Progenitor cell of endocrine pancreas (in vitro differentiated cells): ENCODE measurements at regions not wholly inside any gene's neighbourhood (a gene's known extent, or its start where the extent isn't known, plus 50 kb on each side); places are given as distances from the start of the nearest gene placed in this dataset.
"Not testable (repeated sequence)": the region's sequence is repeated elsewhere in the genome, so short reads cannot be mapped to it uniquely, and the experiment has no call there.

Source experiments
- DNase-seq: peaks from one replicate; pipeline ENCODE4 v3.0.0; 2021; ENCODE audit warnings: low spot score; ENCODE audit not compliant: unreplicated experiment
- H3K27ac Mint-ChIP-seq: 2 replicates; pipeline ENCODE4 v1.8.0; 2021; ENCODE audit warnings: mild to moderate bottlenecking, moderate library complexity, mixed read lengths
- H3K27me3 Mint-ChIP-seq: 2 replicates; pipeline ENCODE4 v1.8.0; 2021; ENCODE audit warnings: mixed read lengths
- H3K36me3 Mint-ChIP-seq: 2 replicates; pipeline ENCODE4 v1.8.0; 2022; ENCODE audit warnings: mixed read lengths; ENCODE audit not compliant: insufficient read depth
- H3K4me1 Mint-ChIP-seq: 2 replicates; pipeline ENCODE4 v1.8.0; 2021; ENCODE audit warnings: low read depth, mixed read lengths
- H3K4me3 Mint-ChIP-seq: 2 replicates; pipeline ENCODE4 v1.8.0; 2021; ENCODE audit warnings: low read depth, mild to moderate bottlenecking, moderate library complexity, mixed read lengths
- H3K9me3 Mint-ChIP-seq: 2 replicates; pipeline ENCODE4 v1.8.0; 2021; ENCODE audit warnings: low read depth, mixed read lengths
- TF ChIP-seq, protein P1 (sequence below): fragments of 200-600 bp; sonication (generic); IDR thresholded peaks from one replicate; pipeline ENCODE4 v1.5.0; 2021; ENCODE audit warnings: antibody characterized with exemption, mild to moderate bottlenecking; ENCODE audit not compliant: unreplicated experiment

DNA sequence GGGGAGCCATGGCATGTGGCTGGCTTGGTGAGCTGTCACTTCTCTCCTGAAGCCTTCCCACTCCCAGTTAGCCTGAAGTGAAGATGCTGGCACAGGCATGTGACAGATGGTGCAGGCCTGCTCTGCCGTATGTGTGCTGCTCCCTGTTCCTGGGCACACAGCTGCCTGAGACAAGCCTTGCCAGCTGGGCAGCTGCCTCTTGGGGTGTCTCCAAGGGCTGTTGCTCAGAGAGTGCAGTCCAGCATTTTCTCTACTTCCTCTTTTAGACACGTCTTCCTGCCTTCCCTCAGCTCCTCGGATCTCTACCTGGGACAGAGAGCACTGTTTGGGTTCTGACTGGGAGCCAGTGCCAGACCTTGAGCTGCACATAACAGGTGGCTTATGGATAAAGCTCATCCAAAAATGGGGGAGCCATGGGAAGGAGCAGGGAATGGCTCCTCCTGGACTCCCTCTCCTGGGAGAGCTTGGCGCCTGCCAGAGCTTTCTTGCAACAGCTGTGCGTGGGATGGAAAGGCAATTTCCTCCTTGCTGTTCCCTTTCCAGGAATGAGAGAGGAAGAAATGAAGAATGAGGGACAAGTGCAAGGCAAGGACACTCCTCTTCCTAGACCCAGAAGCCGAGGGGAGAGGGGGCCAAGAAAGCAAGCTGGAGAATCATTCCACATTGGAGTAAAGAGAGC is 132.9 kb downstream of the MSL3 start:
- Mint-ChIP-seq H3K4me3 (no peak overlapping the region), H3K27ac (no peak overlapping the region), H3K36me3 (no peaks in the 10 kb centered on the region), H3K4me1 (peaks cover 12% of the 10 kb centered on the region), H3K27me3 (peaks cover 3% of the 10 kb centered on the region), H3K9me3 (peaks cover 9% of the 10 kb centered on the region)
- TF ChIP-seq, protein P1, sequence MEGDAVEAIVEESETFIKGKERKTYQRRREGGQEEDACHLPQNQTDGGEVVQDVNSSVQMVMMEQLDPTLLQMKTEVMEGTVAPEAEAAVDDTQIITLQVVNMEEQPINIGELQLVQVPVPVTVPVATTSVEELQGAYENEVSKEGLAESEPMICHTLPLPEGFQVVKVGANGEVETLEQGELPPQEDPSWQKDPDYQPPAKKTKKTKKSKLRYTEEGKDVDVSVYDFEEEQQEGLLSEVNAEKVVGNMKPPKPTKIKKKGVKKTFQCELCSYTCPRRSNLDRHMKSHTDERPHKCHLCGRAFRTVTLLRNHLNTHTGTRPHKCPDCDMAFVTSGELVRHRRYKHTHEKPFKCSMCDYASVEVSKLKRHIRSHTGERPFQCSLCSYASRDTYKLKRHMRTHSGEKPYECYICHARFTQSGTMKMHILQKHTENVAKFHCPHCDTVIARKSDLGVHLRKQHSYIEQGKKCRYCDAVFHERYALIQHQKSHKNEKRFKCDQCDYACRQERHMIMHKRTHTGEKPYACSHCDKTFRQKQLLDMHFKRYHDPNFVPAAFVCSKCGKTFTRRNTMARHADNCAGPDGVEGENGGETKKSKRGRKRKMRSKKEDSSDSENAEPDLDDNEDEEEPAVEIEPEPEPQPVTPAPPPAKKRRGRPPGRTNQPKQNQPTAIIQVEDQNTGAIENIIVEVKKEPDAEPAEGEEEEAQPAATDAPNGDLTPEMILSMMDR: no peak
- DNase-seq: no peak

DNA sequence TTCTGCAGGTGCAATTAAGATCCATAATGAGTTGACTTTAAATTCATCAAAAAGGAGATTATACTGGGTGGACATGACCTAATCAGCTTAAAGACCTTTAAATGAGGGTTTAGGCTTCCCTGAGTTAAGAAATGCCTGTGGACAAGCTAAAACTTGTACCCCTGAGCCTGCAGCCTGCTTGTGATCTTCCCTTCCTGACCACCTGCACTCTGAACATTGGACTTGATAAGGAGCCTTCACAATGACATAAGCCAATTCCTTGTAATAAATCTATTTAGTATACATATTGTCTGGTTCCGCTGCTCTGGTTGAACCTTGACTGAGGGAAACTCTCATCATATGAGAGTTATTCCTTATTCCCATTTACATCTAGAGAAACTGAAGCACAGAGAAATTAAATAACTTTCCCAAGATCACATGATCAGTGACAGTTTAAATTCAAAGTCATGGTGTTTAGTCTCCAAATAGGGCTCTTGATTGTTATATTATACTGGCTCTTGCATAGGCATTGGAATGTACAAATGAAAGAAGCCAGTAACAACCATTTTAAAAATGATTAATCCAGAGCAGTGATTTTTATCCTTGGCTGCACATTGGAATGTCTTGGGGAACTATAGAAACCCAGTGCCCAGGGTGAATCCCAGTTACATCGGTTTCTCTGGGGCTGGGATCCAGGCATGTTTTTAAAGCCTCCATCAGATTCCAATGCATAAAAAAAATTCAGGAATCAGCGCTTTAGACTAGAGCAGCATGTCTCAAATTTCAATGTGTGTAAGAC is 136.1 kb downstream of the MSL3 start:
- Mint-ChIP-seq H3K4me1 (no peaks in the 10 kb centered on the region), H3K4me3 (no peak overlapping the region), H3K27me3 (peaks cover 3% of the 10 kb centered on the region), H3K36me3 (no peaks in the 10 kb centered on the region), H3K27ac (no peak overlapping the region), H3K9me3 (peaks cover 15% of the 10 kb centered on the region)
- TF ChIP-seq, protein P1: no peak
- no peak for DNase-seq

DNA sequence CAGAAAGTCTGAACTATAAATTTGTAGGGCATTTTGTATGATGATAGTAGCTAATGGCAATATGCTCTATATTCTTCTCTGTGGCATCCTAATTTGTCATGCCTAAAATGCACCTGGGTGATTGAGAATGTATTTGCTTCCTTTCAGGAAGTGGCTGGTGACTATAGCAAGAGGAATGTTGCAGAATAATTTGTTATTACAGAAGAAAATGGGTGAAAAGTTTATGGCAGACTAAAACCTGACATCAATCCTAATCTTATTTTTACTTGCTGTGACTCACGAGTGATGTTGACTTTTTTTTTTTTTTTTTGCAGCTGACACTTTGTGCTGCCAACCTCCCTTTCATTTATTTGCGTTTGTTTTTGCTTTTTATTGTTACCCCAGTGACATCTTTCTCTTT is 141.1 kb downstream of the MSL3 start:
- no peaks in the 10 kb centered on the region for H3K27me3 Mint-ChIP-seq
- TF ChIP-seq, protein P1: no peak
- H3K36me3 Mint-ChIP-seq: no peaks in the 10 kb centered on the region
- no peak overlapping the region for H3K4me3 Mint-ChIP-seq
- DNase-seq: no peak
- H3K9me3 Mint-ChIP-seq: peaks cover 23% of the 10 kb centered on the region
- H3K27ac Mint-ChIP-seq: no peak overlapping the region
- no peaks in the 10 kb centered on the region for H3K4me1 Mint-ChIP-seq

DNA sequence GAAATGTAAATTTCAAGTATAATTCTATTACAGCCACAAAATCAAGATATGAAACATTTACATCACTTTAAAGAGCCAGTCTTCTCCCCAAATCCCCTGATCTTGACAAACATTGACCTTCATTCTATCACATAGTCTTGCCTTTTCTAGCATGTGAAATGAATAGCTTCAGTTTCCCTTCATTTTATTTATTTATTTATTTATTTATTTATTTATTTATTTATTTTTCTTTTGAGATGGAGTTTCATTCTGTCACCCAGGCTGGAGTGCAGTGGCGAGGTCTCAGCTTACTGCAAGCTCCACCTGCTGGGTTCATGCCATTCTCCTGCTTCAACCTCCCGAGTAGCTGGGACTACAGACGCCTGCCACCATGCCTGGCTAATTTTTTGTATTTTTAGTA is 147.9 kb downstream of the MSL3 start:
- not testable (repeated sequence) for H3K36me3 Mint-ChIP-seq, DNase-seq, H3K4me3 Mint-ChIP-seq, H3K27ac Mint-ChIP-seq, H3K4me1 Mint-ChIP-seq, H3K27me3 Mint-ChIP-seq
- peaks cover 15% of the 10 kb centered on the region for H3K9me3 Mint-ChIP-seq

DNA sequence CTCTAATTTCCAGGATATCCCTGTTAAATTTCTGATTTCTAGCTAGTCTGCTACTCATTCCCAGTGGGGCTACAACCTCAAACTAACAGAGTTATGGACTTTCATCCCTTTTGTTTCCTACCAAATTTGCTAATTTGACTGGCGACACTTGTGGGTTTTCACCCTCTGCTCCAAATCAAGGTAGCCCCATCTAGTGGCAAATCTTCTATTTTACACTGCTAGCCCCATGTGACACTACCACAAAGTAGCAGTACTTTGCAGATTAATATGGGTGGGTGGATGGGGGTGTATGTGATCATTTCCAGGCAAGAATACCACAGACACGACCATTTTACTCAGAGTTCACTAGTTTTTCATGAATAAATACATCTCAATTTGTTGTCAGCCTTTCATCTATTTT is 150.3 kb downstream of the MSL3 start:
- H3K9me3 Mint-ChIP-seq: peaks cover 19% of the 10 kb centered on the region
- no peaks in the 10 kb centered on the region for H3K36me3 Mint-ChIP-seq
- H3K4me3 Mint-ChIP-seq: no peak overlapping the region
- H3K27ac Mint-ChIP-seq: no peak overlapping the region
- no peak for DNase-seq
- no peaks in the 10 kb centered on the region for H3K27me3 Mint-ChIP-seq
- TF ChIP-seq, protein P1: peak; percentile 52
- no peaks in the 10 kb centered on the region for H3K4me1 Mint-ChIP-seq
